ENCODE measurements at regions not wholly inside any gene's neighbourhood (a gene's known extent, or its start where the extent isn't known, plus 50 kb on each side); places are given as distances from the start of the nearest gene placed in this dataset.

- no peak overlapping the region for H3K4me3 ChIP-seq (ENCODE audit: low read depth, low read length)
- DNase-seq (ENCODE audit: low read depth) = no peak
- TF ChIP-seq CTCF (IDR thresholded peaks at IDR 0.05; ENCODE audit: insufficient read depth, low read length) = no peak
These were observed 126.0 kb upstream of the KLF7 start for GRCh38 chr2:207291625-207292252.

- no peak overlapping the region for H3K4me3 ChIP-seq (ENCODE audit: low read depth, low read length)
- peak; percentile 35 for DNase-seq (ENCODE audit: low read depth)
- TF ChIP-seq CTCF (IDR thresholded peaks at IDR 0.05; ENCODE audit: insufficient read depth, low read length) = no peak
These were observed 130.7 kb upstream of the KLF7 start for GRCh38 chr2:207296265-207296948.

- H3K4me3 ChIP-seq (ENCODE audit: low read depth, low read length) = no peak overlapping the region
- TF ChIP-seq CTCF (IDR thresholded peaks at IDR 0.05; ENCODE audit: insufficient read depth, low read length) = no peak
- DNase-seq (ENCODE audit: low read depth) = no peak
These were observed 135.1 kb upstream of the KLF7 start for GRCh38 chr2:207300817-207301216.

- H3K4me3 ChIP-seq (ENCODE audit: low read depth, low read length) = no peak overlapping the region
- DNase-seq (ENCODE audit: low read depth) = no peak
- no peak for TF ChIP-seq CTCF (IDR thresholded peaks at IDR 0.05; ENCODE audit: insufficient read depth, low read length)
These were observed 139.0 kb upstream of the KLF7 start for GRCh38 chr2:207304761-207305160.

- DNase-seq (ENCODE audit: low read depth) = no peak
- no peak for TF ChIP-seq CTCF (IDR thresholded peaks at IDR 0.05; ENCODE audit: insufficient read depth, low read length)
- H3K4me3 ChIP-seq (ENCODE audit: low read depth, low read length) = no peak overlapping the region
These were observed 142.9 kb upstream of the KLF7 start for GRCh38 chr2:207308519-207309224.

- no peak overlapping the region for H3K4me3 ChIP-seq (ENCODE audit: low read depth, low read length)
- peak; percentile 56 for TF ChIP-seq CTCF (IDR thresholded peaks at IDR 0.05; ENCODE audit: insufficient read depth, low read length)
- DNase-seq (ENCODE audit: low read depth) = peak; percentile 94
These were observed 145.7 kb upstream of the KLF7 start for GRCh38 chr2:207311316-207312005.
